ENCODE measurements at regions not wholly inside any gene's neighbourhood (a gene's known extent, or its start where the extent isn't known, plus 50 kb on each side); places are given as distances from the start of the nearest gene placed in this dataset.

DNA sequence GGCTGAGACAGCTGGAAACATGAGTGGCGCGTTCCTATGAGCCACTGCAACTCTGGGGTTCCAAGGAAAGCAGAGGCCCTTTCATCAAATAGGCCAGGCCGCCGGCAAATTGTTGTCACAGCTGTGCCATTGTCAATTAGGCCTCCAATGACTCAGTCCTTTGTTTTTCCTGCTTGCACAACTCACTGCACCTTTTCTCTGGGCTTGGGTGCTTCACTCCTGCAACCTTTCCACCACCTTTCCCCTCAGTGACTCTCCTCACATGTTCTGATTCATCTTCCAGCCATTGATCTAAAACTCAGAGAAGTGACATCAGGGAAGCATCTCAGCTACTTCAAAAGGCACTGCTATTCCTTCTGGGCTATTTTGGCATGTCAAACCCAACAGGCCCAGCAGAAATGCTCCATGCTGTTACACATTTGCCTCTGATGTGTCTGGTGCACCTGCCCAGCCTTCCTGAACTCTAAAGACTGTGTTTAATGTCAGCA lies 653.7 kb downstream of the NR2F1-AS1 start:
- TF ChIP-seq, protein P1, sequence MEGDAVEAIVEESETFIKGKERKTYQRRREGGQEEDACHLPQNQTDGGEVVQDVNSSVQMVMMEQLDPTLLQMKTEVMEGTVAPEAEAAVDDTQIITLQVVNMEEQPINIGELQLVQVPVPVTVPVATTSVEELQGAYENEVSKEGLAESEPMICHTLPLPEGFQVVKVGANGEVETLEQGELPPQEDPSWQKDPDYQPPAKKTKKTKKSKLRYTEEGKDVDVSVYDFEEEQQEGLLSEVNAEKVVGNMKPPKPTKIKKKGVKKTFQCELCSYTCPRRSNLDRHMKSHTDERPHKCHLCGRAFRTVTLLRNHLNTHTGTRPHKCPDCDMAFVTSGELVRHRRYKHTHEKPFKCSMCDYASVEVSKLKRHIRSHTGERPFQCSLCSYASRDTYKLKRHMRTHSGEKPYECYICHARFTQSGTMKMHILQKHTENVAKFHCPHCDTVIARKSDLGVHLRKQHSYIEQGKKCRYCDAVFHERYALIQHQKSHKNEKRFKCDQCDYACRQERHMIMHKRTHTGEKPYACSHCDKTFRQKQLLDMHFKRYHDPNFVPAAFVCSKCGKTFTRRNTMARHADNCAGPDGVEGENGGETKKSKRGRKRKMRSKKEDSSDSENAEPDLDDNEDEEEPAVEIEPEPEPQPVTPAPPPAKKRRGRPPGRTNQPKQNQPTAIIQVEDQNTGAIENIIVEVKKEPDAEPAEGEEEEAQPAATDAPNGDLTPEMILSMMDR (IDR thresholded peaks at IDR 0.05; ENCODE audit: low read depth, low read length): no peak
- TF ChIP-seq, protein P2, sequence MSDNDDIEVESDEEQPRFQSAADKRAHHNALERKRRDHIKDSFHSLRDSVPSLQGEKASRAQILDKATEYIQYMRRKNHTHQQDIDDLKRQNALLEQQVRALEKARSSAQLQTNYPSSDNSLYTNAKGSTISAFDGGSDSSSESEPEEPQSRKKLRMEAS (IDR thresholded peaks at IDR 0.05; ENCODE audit: low read depth, low read length): no peak
- no peak for TF ChIP-seq POLR2A (IDR thresholded peaks at IDR 0.05; ENCODE audit: extremely low read depth, insufficient read length)

All from NB4 (cell line).